ENCODE measurements at regions not wholly inside any gene's neighbourhood (a gene's known extent, or its start where the extent isn't known, plus 50 kb on each side); places are given as distances from the start of the nearest gene placed in this dataset.
"Not testable (repeated sequence)": the region's sequence is repeated elsewhere in the genome, so short reads cannot be mapped to it uniquely, and the experiment has no call there.

- no peak for DNase-seq (ENCODE audit: low spot score)
- ATAC-seq (ENCODE audit: low FRiP score), result peak; percentile 2
- no peak for TF ChIP-seq CTCF (IDR thresholded peaks at IDR 0.05)
Measured at GRCh38 chr2:174681099-174682006, 82.9 kb downstream of the CHRNA1 start.

GRCh38 chr2:174680221-174680620 lies 82.6 kb upstream of the WIPF1 start:
- DNase-seq (ENCODE audit: low spot score) (no peak), ATAC-seq (ENCODE audit: low FRiP score) (no peak)
- no peak for TF ChIP-seq CTCF (IDR thresholded peaks at IDR 0.05)

GRCh38 chr2:174678395-174678794 lies 80.8 kb upstream of the WIPF1 start:
- TF ChIP-seq CTCF (IDR thresholded peaks at IDR 0.05), result no peak
- DNase-seq (ENCODE audit: low spot score), result no peak
- no peak for ATAC-seq (ENCODE audit: low FRiP score)

- DNase-seq (ENCODE audit: low spot score) (no peak), ATAC-seq (ENCODE audit: low FRiP score) (no peak)
- TF ChIP-seq CTCF (IDR thresholded peaks at IDR 0.05), result no peak
Measured at GRCh38 chr2:174675615-174676014, 78.0 kb upstream of the WIPF1 start.

- TF ChIP-seq CTCF (IDR thresholded peaks at IDR 0.05), result no peak
- no peak for DNase-seq (ENCODE audit: low spot score)
- no peak for ATAC-seq (ENCODE audit: low FRiP score)
Measured at GRCh38 chr2:174673876-174674275, 76.3 kb upstream of the WIPF1 start.

- ATAC-seq (ENCODE audit: low FRiP score) (no peak), DNase-seq (ENCODE audit: low spot score) (no peak)
- TF ChIP-seq CTCF (IDR thresholded peaks at IDR 0.05), result no peak
Measured at GRCh38 chr2:174673440-174673839, 75.8 kb upstream of the WIPF1 start.

GRCh38 chr2:174671532-174671931 lies 73.9 kb upstream of the WIPF1 start:
- ATAC-seq (ENCODE audit: low FRiP score); DNase-seq (ENCODE audit: low spot score): not testable (repeated sequence)
